ENCODE measurements at regions not wholly inside any gene's neighbourhood (a gene's known extent, or its start where the extent isn't known, plus 50 kb on each side); places are given as distances from the start of the nearest gene placed in this dataset.

DNA sequence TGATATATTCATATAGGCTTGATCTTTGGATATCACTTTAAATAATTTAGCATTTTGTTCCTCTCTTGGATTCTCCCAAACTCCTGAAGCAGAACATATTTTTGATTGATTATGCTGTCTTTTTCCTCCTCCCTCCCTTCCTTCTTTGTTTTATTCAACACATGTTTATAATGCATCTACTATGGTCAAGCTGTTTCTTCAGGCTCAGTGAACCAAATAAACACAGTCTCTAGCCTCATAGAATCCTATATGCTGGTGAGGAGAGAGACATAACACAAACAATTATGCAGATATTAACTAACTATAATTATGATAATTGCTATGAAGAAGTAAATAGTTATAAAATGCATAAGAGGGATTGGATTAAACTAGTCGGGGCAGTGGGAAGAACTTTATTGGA, 1023.6 kb upstream of the RAG2 start:
- DNase-seq (ENCODE audit: low read depth): no peak

DNA sequence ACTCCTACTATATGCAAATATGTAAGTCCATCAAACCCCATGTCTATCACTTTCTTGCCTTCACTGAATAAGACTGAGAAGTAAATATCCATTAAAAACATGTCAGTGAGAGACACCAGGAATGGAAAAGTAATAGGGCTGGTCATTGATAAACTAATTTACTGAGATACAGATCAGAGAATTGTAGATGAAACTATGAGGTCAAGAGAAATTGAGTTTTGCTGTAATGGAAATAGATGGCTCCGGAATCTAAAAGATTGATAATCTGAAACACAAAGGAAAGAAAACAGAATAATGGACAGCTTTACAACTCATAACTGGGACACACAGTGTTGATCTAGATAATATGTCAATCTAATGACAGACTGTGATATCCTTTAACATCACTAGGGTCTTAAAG, 1018.3 kb upstream of the RAG2 start:
- no peak for DNase-seq (ENCODE audit: low read depth)

DNA sequence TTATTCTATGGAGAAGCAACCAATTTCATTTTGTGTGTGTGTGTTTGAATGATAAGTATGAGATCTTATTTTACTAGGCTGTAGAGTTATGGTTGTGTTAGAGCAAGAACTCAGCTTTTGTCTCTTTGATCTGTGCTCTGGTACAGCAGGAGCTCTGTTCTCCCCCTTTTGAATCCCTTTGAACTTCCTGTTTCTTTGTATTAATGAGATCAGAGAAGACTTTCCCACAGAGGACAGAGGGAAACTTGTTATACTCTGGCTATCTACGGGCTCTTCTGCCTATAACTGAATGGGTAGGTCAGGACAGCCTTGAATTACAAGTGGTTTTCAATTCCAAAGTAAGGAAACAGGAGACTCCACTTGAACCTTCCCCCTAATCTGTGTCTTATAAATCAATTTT, 1015.0 kb upstream of the RAG2 start:
- no peak for DNase-seq (ENCODE audit: low read depth)

DNA sequence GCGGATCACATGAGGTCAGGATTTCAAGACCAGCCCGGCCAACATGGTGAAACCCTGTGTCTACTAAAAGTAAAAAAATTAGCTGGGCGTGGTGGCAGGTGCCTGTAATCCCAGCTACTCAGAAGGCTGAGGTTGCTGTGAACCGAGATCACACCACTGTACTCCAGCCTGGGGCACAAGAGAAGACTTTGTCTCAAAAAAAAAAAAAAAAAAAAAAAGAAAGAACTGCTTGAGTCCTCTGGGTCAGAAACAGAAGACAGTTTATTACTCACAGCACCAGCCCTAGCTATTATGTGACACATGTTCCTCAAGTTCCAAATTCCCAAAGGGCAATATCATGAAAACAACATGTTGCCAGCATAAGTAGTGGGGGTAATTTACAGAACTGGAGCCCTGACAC, 1014.1 kb upstream of the RAG2 start:
- no peak for DNase-seq (ENCODE audit: low read depth)

DNA sequence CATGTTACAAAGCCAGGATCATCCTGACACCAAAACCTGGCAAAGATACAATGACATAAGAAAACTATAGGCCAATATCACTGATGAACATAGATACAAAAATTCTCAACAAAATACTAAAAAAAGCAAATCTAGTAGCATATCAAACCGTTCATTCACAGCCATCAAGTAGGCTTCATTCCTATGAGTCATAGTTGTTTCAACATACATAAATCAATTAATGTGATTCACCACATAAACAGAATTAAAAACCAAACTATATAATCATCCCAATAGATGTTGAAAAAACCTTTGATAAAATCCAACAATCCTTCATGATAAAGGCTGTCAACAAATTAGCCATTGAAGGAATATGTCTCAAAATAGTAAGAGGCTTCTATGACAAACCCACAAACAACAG, 1007.2 kb upstream of the RAG2 start:
- DNase-seq (ENCODE audit: low read depth): no peak

DNA sequence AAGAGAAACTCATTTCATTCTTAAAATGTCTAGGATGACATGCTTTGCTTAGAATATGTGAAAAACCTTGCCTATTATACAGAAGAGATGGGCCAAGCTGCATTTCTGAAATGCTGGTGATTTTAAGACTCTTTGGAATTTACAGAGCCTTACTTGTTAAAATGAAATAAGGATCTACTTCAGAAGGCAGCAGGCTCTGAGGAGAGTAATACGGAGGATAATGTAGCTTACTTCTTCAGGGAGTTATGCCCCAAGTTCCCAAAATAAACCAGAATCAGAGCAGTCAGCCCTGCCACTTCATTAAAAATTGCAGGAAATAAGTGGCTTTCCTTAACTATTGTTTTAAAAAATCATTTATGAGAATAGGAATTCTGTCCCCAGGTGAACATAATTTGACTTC, 1000.3 kb upstream of the RAG2 start:
- DNase-seq (ENCODE audit: low read depth): no peak

DNA sequence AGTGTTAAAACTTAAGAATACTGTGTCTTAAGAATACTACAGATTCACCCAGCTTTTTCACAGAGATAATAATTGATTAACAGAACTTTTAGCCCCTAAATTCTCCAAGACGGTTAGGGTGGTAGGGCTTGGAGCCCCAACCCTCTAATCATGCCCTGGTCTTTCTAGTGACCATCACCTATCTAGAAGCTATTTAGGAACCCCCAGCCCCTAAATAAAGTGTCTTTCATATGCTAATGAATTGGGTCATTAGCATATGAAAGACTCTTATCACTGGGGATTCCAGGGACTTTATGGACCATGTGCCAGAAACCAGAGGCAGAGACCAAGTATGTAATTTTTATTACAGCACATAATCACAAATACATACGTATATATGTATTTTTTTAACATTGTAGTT, 999.7 kb upstream of the RAG2 start:
- DNase-seq (ENCODE audit: low read depth): no peak

DNA sequence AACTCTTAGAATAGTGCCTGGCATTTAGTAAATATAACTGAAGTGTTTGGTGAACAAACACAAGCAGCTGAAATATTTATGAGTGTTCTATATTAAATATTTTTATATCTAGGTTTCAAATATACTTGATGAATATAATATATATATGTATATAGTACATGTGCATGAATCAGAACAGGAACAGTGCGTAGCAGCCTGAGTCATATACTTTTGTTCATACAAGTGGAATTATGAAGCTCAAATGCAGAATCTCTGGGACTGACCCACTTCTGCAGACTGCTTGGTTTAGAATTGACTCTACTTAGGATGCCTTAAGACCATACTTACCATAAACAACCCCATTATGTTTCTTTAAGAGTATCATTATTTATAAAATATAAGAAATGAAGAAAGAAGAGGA, 997.8 kb upstream of the RAG2 start:
- DNase-seq (ENCODE audit: low read depth): no peak

DNA sequence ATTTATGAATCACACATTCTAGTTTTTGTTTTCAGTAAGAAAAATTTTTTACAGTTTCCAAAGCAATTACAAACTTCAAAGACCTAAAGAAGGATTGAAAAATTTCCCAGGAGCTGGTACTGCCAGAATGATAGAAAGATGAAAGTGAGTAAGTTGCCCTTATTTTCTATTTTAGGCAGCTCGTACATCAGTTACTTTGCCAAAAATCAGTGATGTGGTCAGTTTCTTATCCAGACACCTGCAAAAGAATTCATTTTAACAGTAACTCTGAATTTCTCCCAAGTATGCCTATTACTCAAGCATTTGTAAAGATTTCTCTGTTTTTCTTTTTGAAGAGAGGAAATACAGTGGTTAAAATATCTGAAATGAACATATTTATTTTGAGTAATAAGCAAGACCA, 976.3 kb upstream of the RAG2 start:
- no peak for DNase-seq (ENCODE audit: low read depth)

DNA sequence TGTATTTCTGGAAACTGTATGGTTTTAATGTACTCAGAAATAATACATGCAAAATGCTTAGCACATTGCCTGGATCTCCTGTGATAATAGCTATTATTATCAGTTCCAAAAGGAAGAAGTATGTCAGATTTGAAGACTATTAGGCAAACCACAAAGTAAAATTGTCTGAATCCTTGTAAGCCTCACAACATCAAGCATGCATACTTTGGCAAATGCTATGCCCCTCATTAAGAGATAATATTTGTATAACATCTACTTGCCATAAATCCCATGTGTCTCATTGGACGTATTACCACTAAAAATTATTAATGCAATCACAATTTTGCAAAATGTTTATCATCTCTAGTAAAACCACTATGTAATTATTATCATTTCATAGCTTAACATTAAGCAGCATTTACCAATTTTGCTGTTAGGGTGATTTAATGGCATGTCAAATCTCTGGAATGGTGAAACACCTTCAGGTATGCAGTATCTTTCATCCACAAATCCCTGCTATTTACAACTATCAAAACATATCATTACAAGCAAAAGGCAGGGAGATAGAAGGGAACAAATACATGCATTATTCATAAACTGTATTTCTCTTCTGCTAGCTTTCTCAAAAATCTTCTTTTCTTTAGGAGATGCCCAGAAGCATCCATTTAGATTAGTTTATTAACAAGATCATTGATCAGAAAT, 974.6 kb upstream of the RAG2 start:
- DNase-seq (ENCODE audit: low read depth): no peak

DNA sequence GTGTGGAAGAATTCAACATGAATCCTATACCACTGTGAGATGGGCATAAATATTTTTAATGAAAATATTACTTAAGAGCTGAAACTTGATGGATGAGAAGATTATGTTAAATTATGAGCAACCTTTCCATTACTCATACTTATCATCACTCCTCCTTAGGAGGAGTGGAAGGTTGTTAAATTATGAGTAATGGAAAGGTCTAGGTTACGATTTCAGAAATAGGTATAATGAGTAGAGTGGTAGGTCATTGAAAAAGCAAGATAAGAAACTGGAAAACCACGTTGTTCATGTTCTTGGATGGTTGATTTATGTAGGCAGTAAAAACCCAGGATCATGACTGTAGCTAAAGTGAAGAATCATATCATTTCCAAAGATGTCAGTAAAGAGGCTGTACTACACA, 973.2 kb upstream of the RAG2 start:
- no peak for DNase-seq (ENCODE audit: low read depth)

DNA sequence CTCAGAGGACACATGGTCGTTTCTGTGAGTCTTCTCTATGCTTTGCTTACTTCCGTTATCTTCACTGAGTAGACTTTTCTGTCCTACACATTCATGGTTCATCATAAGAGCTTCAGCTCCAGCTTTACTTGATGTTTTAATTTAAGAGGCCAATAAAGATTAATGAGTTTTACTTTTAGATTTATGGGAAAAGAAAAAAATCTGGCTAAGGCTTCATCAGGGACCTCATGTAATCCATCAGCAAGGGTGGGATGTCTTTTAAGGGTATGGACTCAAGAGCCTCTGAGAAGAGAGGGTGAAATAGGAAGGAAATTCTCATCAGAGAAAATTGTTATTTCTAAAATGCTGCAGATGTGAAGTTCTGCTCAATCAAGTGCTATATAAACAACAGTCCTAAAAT, 963.0 kb upstream of the RAG2 start:
- DNase-seq (ENCODE audit: low read depth): no peak

DNA sequence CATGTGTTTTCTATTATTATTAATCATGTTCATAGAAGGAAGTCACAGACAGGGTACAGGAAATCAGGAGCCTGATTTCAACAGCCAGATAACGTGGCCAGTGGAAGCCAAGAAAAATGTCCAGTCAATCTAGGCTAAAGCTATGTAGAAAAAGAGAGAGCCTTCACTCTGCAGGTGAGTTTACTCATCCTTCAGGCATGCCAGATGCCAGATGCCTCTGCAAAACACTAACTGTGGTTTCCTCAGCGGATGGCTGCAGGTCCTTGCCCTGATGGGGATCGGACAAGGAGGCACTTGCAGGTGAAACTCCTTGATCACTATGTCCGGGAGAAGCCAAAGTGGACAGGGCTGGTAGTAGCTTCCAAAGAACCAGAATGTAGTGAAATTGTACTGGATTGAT, 962.3 kb upstream of the RAG2 start:
- DNase-seq (ENCODE audit: low read depth): no peak

DNA sequence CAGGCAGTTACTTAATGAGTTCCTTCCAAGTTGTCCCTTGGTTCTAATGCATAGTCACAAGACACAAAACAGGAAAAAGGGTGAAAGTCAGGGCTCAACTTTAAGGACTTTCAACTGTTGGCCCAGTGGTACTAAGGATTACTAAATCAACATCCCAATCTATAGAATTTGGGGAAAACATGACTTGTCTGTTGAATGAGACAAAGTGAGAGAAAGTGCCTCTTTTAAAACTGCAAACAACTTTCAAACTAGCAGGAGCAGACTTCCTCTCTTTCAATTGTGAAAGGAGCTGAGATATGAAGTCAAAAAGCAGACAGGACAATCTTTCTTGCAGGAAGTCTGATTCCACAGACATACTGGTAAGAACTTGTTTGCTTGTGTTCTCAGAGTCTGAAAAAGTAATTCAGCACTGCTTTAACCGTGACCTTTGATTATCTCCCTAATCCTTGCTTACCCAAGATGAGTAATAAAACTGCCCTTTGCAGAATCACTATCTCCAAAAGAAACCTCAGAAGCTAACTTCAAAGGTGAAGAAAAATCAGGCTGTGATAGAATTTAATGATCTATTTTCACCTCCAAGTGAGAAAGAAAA, 960.7 kb upstream of the RAG2 start:
- DNase-seq (ENCODE audit: low read depth): no peak

DNA sequence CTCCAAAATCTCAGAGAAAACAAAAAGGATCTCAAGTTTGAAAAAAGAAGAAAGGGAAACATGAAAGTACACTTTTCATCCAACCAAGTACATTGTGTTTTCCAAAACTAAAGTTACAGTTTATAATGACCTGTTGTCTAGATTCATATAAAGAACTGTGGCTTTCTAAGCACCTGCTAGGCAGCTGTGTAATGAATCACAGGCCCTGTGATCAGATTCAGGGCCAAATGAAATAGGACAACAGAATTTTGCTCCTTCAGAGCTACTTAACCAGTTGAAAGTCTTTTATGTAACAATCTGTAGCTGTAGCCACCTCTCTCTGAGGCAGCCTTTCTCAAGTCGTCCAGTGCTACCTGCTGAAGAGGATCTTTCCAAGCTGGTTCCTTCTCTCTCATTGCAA, 960.0 kb upstream of the RAG2 start:
- no peak for DNase-seq (ENCODE audit: low read depth)

DNA sequence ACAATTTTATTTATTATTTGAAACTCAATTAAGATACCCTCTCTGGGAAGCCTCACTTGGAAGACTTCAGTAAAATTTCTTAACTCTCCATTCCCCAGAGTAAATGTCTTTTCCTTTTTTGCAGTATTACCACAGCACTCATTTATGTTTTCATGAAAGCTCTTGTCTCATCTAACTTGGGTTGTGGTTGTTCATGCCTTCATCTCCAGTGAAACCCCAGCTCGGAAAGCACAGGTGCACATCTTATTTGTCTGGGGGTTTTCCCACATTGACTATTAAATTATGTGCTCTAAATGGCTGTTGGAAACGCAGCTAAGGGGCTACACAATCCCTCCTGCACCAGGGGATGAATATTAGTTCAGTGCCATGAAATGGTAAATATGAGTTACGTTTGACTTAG, 954.2 kb upstream of the RAG2 start:
- no peak for DNase-seq (ENCODE audit: low read depth)

DNA sequence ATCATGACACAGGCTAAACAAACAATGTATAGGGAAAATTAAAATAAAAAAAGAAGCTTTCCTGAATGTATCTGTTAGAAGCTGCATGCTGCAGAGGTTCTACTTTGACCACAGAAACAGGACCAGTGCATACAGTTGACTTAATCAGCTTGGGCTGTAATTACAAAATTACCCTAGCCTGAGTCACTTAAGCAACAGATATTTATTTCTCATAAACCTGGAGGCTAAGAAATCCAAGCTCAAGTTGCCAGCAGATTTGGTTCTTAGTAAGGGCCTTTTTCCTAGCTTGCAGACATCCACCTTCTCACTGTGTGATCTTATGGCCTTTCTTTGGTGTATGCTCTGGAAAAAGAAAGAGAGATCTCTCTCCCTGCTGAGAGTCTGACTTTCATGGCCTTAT, 946.5 kb upstream of the RAG2 start:
- no peak for DNase-seq (ENCODE audit: low read depth)

DNA sequence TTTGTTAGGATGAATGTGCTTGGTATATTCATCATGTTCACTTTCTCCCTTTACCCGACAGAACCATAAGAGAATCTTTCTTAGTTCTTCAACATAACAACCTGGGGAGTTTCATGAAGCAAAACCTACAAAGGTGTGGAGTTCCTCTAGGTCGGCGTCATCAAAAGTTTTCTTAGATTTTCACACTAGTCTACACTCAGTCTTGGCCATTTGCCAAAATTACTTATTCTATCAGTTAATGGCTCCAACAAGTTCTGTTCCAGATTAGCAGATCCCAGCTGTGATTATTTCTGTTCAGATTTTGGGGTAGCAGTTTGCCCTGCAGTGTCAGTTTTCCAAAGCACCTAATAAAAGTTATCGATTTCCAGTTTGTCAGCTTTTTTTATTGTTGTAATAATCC, 935.8 kb upstream of the RAG2 start:
- no peak for DNase-seq (ENCODE audit: low read depth)

DNA sequence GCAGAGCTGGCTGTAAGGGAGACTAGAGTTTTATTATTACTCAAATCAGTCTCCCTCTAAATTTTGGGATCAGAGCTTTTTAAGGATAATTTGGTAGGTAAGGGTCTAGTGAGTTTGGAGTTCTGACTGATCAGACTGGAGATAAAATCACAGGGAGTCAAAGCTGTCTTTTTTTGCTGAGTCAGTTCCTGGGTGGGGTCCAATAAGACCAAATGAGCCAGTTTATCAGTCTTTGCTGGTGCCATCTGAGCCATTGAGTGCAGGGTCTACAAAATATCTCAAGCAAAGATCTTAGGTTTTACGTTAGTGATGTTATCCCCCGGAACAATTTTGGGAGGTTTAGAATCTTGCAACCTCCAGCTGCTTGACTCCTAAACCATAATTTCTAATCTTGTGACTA, 935.1 kb upstream of the RAG2 start:
- DNase-seq (ENCODE audit: low read depth): no peak

DNA sequence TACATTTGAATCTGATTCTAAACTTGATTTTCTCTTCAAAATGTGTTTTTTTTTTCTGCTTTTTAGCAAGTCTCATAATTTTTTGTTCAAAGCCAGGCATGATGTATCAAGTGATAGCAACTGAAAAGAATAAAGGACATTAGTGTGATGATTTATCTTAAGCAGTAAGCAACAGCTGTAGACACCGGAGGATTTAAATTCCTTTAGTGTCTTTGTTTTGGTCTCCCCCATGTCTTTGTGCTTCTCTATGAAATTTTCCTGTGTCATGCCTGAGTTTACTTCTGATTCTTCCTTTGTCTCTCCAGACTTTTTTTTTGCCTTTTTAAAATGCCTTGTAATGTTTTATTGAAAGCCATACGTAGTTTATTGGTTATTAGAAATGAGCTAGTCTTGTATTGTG, 934.2 kb upstream of the RAG2 start:
- DNase-seq (ENCODE audit: low read depth): no peak

DNA sequence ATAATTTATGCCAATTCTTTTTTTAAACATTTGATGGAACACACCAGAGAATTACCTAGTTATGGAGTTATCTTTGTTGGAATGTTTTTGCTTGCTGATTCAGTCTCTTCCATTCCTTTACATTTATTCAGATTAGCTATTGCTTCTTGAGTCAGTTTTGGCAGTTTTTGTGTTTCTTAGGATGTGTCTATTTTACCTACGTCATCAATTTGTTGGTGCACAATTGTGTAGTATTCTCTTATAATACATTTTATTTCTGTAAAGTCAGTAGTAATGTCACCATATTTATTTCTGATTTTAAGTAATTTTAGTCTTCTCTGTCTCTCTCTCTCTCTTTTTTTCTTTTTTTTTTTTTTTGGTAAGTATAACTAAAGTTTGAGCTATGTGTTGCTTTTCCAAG, 929.5 kb upstream of the RAG2 start:
- DNase-seq (ENCODE audit: low read depth): no peak

DNA sequence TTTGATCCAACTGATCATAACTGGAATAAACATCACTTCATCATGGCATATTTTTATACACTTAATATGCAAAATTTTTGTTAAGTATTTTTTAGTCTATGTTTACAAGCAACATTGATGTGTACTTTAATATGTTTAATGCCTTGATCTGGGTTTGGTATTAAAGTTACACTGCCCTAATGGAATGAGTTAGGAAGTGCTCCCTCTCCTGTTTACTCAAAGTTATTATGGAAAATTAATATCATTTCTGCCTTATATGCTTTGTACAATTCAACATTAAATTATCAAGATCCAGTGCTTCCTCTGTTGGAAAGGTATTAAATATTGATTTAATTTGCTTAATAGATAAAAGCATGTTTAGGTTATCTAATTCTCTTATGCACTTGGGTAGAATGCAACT, 927.3 kb upstream of the RAG2 start:
- no peak for DNase-seq (ENCODE audit: low read depth)

DNA sequence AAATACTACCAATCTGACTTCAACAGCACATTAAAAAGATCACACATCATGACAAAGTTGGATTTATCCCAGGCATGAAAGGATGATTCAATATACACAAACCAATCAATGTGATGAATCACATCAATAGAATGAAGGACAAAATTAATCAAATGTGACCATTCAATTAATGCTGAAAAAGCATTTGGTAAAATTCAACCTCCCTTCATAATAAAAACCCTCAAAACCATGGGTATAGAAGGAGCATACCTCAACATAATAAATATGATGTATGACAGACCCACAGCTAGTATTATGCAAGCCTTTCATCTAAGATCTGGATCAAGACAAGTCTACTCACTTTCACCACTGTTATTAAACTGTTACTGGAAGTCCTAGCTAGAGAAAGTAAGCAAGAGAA, 921.7 kb upstream of the RAG2 start:
- no peak for DNase-seq (ENCODE audit: low read depth)

DNA sequence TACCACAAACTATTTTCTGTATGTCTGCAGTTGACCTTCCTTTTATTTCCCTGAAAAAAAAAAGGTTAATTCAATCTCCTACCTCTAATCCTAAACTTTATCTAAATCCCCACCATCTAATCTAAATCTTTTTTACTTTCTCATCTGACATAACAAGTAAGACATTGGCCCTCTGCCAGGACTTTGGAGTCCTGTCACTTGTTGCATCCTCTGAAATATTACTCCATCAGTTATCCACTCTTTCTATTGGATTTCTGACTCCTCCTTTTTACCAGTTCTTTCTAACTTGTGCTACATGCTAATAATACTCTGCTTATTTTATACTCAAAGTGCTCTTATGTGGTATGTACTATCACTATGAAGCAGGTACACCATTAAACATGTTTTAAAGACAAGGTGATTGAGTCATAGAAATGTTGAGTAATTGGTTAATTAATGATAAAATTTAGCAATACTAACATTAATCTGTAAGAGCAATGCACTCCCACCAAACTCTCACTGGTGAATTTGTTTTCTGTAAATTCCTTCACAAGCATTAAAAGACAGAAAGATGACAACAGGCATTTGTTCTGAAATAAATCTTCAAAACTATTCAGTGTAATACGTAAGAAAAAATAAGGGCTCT, 914.2 kb upstream of the RAG2 start:
- no peak for DNase-seq (ENCODE audit: low read depth)

Data from GM04504 (cell line).